K562 (cell line): ENCODE measurements at regions not wholly inside any gene's neighbourhood (a gene's known extent, or its start where the extent isn't known, plus 50 kb on each side); places are given as distances from the start of the nearest gene placed in this dataset.

ENCODE experiments used
- ATAC-seq: fragments of 200-7000 bp; cut with Tn5 transposase; 3 replicates; pipeline ENCODE4 v1.9.1; 2020; ENCODE audit warnings: moderate library complexity
- BruUV-seq: library from RNA; stranded (reverse); fragments of 400-500 nt; replicated peaks from 2 replicates; lab custom pipeline; 2021; lab: Mats Ljungman, UMichigan
- CTCF ChIA-PET: fragments of 300-600 bp; formaldehyde crosslinking; extraction: SDS; loops from one replicate; lab custom pipeline; 2021; ENCODE audit warnings: low intra/inter-chr PET ratio; lab: Yijun Ruan, JAX
- POLR2A ChIA-PET: fragments of 300-600, 350-650 bp; sonication (Branson Sonifier 250); formaldehyde crosslinking; extraction: SDS; loops from one replicate; lab custom pipeline; 2021; ENCODE audit warnings: antibody characterized with exemption, inconsistent platforms; lab: Yijun Ruan, JAX
- DNase-seq, 4 experiments: peaks; one replicate each; pipeline versions ENCODE4 v3.0.0 to v3.0.0-alpha.2; 2011 to 2018; ENCODE audit warnings: low spot score in 3 of 4, mixed read lengths in 3 of 4; ENCODE audit errors: extremely low read depth in 1 of 4
- FAIRE-seq: peaks from 2 replicates; lab custom pipeline; 2011; peaks lifted over from hg19 to GRCh38; lab: Jason Lieb, UNC
- H2AFZ ChIP-seq: 2 replicates; pipeline ENCODE4 v1.6.0; 2011; ENCODE audit warnings: low read depth, low read length, control low read depth, inconsistent platforms
- H3K27ac ChIP-seq: fragments of 200-600 bp; 3 replicates; pipeline ENCODE4 v1.8.0; 2011; ENCODE audit warnings: low read depth, mild to moderate bottlenecking, control low read depth, inconsistent platforms, low read length, moderate library complexity, mixed read lengths; ENCODE audit errors: extremely low read depth
- H3K27me3 ChIP-seq, 2 experiments: fragments of 300-600 bp in 1 of 2; 2 replicates in 1 of 2; 3 replicates in 1 of 2; pipeline versions ENCODE4 v1.6.0 to v1.8.0; 2011; ENCODE audit warnings: inconsistent platforms in 2 of 2, low read length in 2 of 2, mild to moderate bottlenecking in 1 of 2, mixed read lengths in 1 of 2, moderate library complexity in 1 of 2; ENCODE audit not compliant: control insufficient read depth in 2 of 2, insufficient read depth in 2 of 2
- H3K36me3 ChIP-seq: fragments of 300-600 bp; 3 replicates; pipeline ENCODE4 v1.8.0; 2011; ENCODE audit warnings: mild to moderate bottlenecking, low read length, inconsistent platforms; ENCODE audit not compliant: control insufficient read depth, insufficient read depth
- H3K4me1 ChIP-seq, 2 experiments: fragments of 200-600 bp in 1 of 2; replicated peaks in 1 of 2; 2 replicates in 1 of 2; 3 replicates in 1 of 2; pipeline versions ENCODE4 v1.5.1 to v1.8.0; 2011; ENCODE audit warnings: inconsistent platforms in 2 of 2, low read length in 2 of 2, mild to moderate bottlenecking in 1 of 2, mixed read lengths in 1 of 2, moderate library complexity in 1 of 2; ENCODE audit not compliant: control insufficient read depth in 2 of 2, insufficient read depth in 2 of 2
- H3K4me2 ChIP-seq: 2 replicates; pipeline ENCODE4 v1.6.1; 2011; ENCODE audit warnings: low read length, control low read depth, inconsistent platforms, mixed read lengths; ENCODE audit not compliant: insufficient read depth
- H3K4me3 ChIP-seq: fragments of 200-600 bp; sonication (generic), shearing (Covaris generic); 2 replicates; pipeline ENCODE4 v1.5.1; 2016; ENCODE audit warnings: control low read depth, inconsistent platforms
- H3K79me2 ChIP-seq: fragments of 200-600 bp; 3 replicates; pipeline ENCODE4 v1.8.0; 2011; ENCODE audit warnings: low read length, inconsistent platforms; ENCODE audit not compliant: control insufficient read depth, insufficient read depth
- H3K9ac ChIP-seq, 2 experiments: 2 replicates each; pipeline versions ENCODE4 v1.6.0 to v1.6.1; 2011; ENCODE audit warnings: low read depth in 2 of 2, low read length in 2 of 2, control low read depth in 1 of 2, inconsistent platforms in 1 of 2, mild to moderate bottlenecking in 1 of 2, mixed read lengths in 1 of 2; ENCODE audit not compliant: insufficient read depth in 1 of 2
- H3K9me1 ChIP-seq: one replicate; pipeline ENCODE4 v1.6.0; 2011; ENCODE audit warnings: inconsistent platforms, mild to moderate bottlenecking, low read length, moderate library complexity; ENCODE audit not compliant: control insufficient read depth, insufficient read depth
- H3K9me3 ChIP-seq: replicated peaks from 2 replicates; pipeline ENCODE4 v1.5.1; 2011; ENCODE audit warnings: low read depth, low read length, inconsistent platforms; ENCODE audit not compliant: control insufficient read depth, insufficient read depth
- H4K20me1 ChIP-seq: replicated peaks from 2 replicates; pipeline ENCODE4 v1.6.1; 2011; ENCODE audit warnings: low read length, inconsistent platforms, mixed read lengths; ENCODE audit not compliant: control insufficient read depth, insufficient read depth
- CBFA2T3 ChIP-seq: fragments of 450-650 bp; IDR thresholded peaks from 2 replicates; pipeline ENCODE4 v1.6.1; 2017
- DMBX1 ChIP-seq: fragments of 250-450 bp; sonication (Bioruptor Pico); IDR thresholded peaks from 2 replicates; pipeline ENCODE4 v1.8.0; 2022; ENCODE audit warnings: inconsistent platforms, mild to moderate bottlenecking, moderate library complexity, borderline replicate concordance
- HEY1 ChIP-seq: fragments of 250-450 bp; sonication (Bioruptor Pico); IDR thresholded peaks from 2 replicates; pipeline ENCODE4 v1.5.0; 2020; ENCODE audit warnings: mild to moderate bottlenecking, moderate library complexity, borderline replicate concordance
- MCM5 ChIP-seq: fragments of 450-650 bp; IDR thresholded peaks from 2 replicates; pipeline ENCODE4 v1.6.1; 2016; ENCODE audit warnings: low read depth
- NCOA1 ChIP-seq: fragments of 450-650 bp; IDR thresholded peaks from 2 replicates; pipeline ENCODE4 v1.6.1; 2016; ENCODE audit warnings: low read depth
- NFIX ChIP-seq: fragments of 250-450 bp; sonication (Bioruptor Pico); IDR thresholded peaks from 2 replicates; pipeline ENCODE4 v1.4.0; 2020; ENCODE audit warnings: low read depth, mild to moderate bottlenecking, moderate library complexity
- PHF20 ChIP-seq: fragments of 450-650 bp; IDR thresholded peaks from 2 replicates; pipeline ENCODE4 v1.6.1; 2018; ENCODE audit not compliant: partially characterized antibody
- POLR2B ChIP-seq: fragments of 450-650 bp; IDR thresholded peaks from 2 replicates; pipeline ENCODE4 v1.6.1; 2018; ENCODE audit warnings: low read depth; ENCODE audit not compliant: partially characterized antibody
- TARDBP ChIP-seq: fragments of 450-650 bp; IDR thresholded peaks from 2 replicates; pipeline ENCODE4 v1.6.1; 2016
- TCF7L2 ChIP-seq: fragments of 150-350 bp; IDR thresholded peaks from 2 replicates; pipeline ENCODE4 v1.6.1; 2016; ENCODE audit warnings: low read depth, mild to moderate bottlenecking, low read length, moderate library complexity
- ZBTB33 ChIP-seq: sonication (generic); formaldehyde crosslinking; IDR thresholded peaks from 2 replicates; pipeline ENCODE4 v1.8.1; 2023; ENCODE audit warnings: mild to moderate bottlenecking, missing genetic modification reagents
- ZNF57 ChIP-seq: fragments of 450-650 bp; formaldehyde crosslinking; IDR thresholded peaks from 2 replicates; pipeline ENCODE4 v1.4.0; 2020; ENCODE audit warnings: mild to moderate bottlenecking, moderate library complexity
- ZNF77 ChIP-seq: fragments of 250-450 bp; sonication (Bioruptor Pico); IDR thresholded peaks from 2 replicates; pipeline ENCODE4 v1.5.0; 2020
- WGBS: fragments of 100-300 bp; shearing (Covaris generic); methylation state at CpG from one replicate; pipeline ENCODE4 v1.1.6; 2016; ENCODE audit warnings: low coverage, mixed read lengths; ENCODE audit not compliant: insufficient coverage; ENCODE audit errors: missing lambda C conversion rate; 5-methylcytosine and 5-hydroxymethylcytosine counted together
- in situ Hi-C: fragments of 300-500 bp; cut with MboI; formaldehyde crosslinking; loops from 4 replicates; pipeline ENCODE4 v1.15.0; 2018; ENCODE audit warnings: inconsistent platforms, mixed read lengths
- intact Hi-C: fragments of 100-400 bp; cut with micrococcal nuclease; formaldehyde crosslinking; loops from 2 replicates; pipeline ENCODE4 v1.14.2; 2022

GRCh38 chr1:36595349-36595748 is 112.6 kb upstream of the CSF3R start:
- ChIA-PET POLR2A (interaction anchor here (0.7 kb wide), 1 partner anchor 100 kb away, joined by 3 read pairs; no protein-coding TSS in a partner anchor), CTCF (no interaction called here)
- Histone ChIP-seq H3K9me1 (no peaks in the 10 kb centered on the region), H4K20me1 (0 out of 2 replicates have a peak, but pooled peaks cover 10% of the 10 kb centered on the region), H3K36me3 (no peaks in the 10 kb centered on the region), H3K4me3 (no peak overlapping the region), H3K27ac (no peak overlapping the region), H2AFZ (no peak overlapping the region), H3K9ac (no peak overlapping the region), H3K27me3 (peaks cover 22 to 38% of the 10 kb centered on the region in 2 experiments), H3K4me2 (no peak overlapping the region), H3K9me3 (no peaks in the 10 kb centered on the region), H3K4me1 (no peaks in the 10 kb centered on the region), H3K79me2 (no peaks in the 10 kb centered on the region)
- WGBS: 3% methylated on average over 11 of the region's 11 CpGs
- in situ Hi-C loops (no loop called here), intact Hi-C loops (no loop called here)
- no TSS peak for BruUV-seq
- no peak for TF ChIP-seq TCF7L2
- TF ChIP-seq ZNF57 (CRISPR knock-in tag): no peak
- no peak for TF ChIP-seq ZBTB33 (CRISPR knock-in tag)
- no peak for TF ChIP-seq NFIX (CRISPR knock-in tag)
- no peak for TF ChIP-seq PHF20
- no peak for TF ChIP-seq TARDBP
- TF ChIP-seq HEY1 (CRISPR knock-in tag): no peak
- TF ChIP-seq DMBX1 (CRISPR knock-in tag): no peak
- no peak for TF ChIP-seq NCOA1
- no peak for TF ChIP-seq ZNF77
- TF ChIP-seq MCM5: no peak
- TF ChIP-seq CBFA2T3: no peak
- TF ChIP-seq POLR2B: no peak
- FAIRE-seq (no peak), ATAC-seq (no peak; the same call in 2 of the 3 replicates), DNase-seq (no peak)
